Esophagus squamous epithelium (tissue), 5 donors: ENCODE measurements at regions not wholly inside any gene's neighbourhood (a gene's known extent, or its start where the extent isn't known, plus 50 kb on each side); places are given as distances from the start of the nearest gene placed in this dataset.

Source experiments
- DNase-seq: peaks from one replicate; lab custom pipeline; 2025; lab: John Stamatoyannopoulos, UW
- H3K27ac ChIP-seq, 4 donors: fragments of 200-600 bp; sonication (generic); one replicate each; pipeline ENCODE4 v1.5.1; 2016 to 2019; ENCODE audit warnings: mild to moderate bottlenecking in 1 of 4
- H3K27me3 ChIP-seq, 4 donors: fragments of 200-600 bp; sonication (generic); 1 replicate in 3 of 4; 2 replicates in 1 of 4; pipeline versions ENCODE4 v1.5.1 to v1.6.0; 2017 to 2021; ENCODE audit warnings: antibody characterized with exemption in 1 of 4
- H3K36me3 ChIP-seq, 3 donors: fragments of 200-600 bp; sonication (generic); one replicate each; pipeline ENCODE4 v1.5.1; 2016 to 2019
- H3K4me1 ChIP-seq, 3 donors: fragments of 200-600 bp; sonication (generic); one replicate each; pipeline ENCODE4 v1.5.1; 2017 to 2019
- H3K4me3 ChIP-seq, 4 donors: fragments of 200-600 bp; sonication (generic); 1 replicate in 3 of 4; 2 replicates in 1 of 4; pipeline ENCODE4 v1.5.1; 2016 to 2019; ENCODE audit warnings: mild to moderate bottlenecking in 2 of 4, moderate library complexity in 1 of 4
- H3K9me3 ChIP-seq, 3 donors: fragments of 200-600 bp; sonication (generic); one replicate each; pipeline ENCODE4 v1.5.1; 2016 to 2019
- POLR2A ChIP-seq, 4 donors: fragments of 450-650 bp; IDR thresholded peaks; one replicate each; pipeline ENCODE4 v1.6.1; 2017; ENCODE audit warnings: antibody characterized with exemption in 4 of 4, mild to moderate bottlenecking in 4 of 4, moderate library complexity in 3 of 4
- WGBS, 2 donors: methylation state at CpG; one replicate each; pipeline ENCODE4 v1.1.5; 2018; 5-methylcytosine and 5-hydroxymethylcytosine counted together
- intact Hi-C: fragments of 100-400 bp; cut with DNase I; formaldehyde crosslinking; loops from one replicate; pipeline ENCODE4 v1.15.0; 2022
- TF ChIP-seq, protein P1 (sequence below), 6 experiments: fragments of 450-650 bp in 4 of 6; fragments of 200-600 bp in 2 of 6; sonication (generic) in 2 of 6; IDR thresholded peaks; one replicate each; pipeline ENCODE4 v1.5.1; 2016 to 2019; ENCODE audit warnings: antibody characterized with exemption in 6 of 6, mild to moderate bottlenecking in 4 of 6, moderate library complexity in 4 of 6
- donor health status: DM: yes; HTN: yes; CAD: no.

GRCh38 chr2:228600265-228600664 lies 418.8 kb upstream of the SPHKAP start:
- Histone ChIP-seq H3K9me3 (no peaks in the 10 kb centered on the region), H3K27ac (no peak overlapping the region), H3K4me3 (no peak overlapping the region), H3K27me3 (no peaks in the 10 kb centered on the region), H3K36me3 (no peaks in the 10 kb centered on the region), H3K4me1 (no peaks in the 10 kb centered on the region)
- 76 to 77% methylated on average over 2 of the region's 2 CpGs for WGBS, 2 donors
- DNase-seq = no peak
- TF ChIP-seq POLR2A (IDR thresholded peaks at IDR 0.05) = no peak
- TF ChIP-seq, protein P1, sequence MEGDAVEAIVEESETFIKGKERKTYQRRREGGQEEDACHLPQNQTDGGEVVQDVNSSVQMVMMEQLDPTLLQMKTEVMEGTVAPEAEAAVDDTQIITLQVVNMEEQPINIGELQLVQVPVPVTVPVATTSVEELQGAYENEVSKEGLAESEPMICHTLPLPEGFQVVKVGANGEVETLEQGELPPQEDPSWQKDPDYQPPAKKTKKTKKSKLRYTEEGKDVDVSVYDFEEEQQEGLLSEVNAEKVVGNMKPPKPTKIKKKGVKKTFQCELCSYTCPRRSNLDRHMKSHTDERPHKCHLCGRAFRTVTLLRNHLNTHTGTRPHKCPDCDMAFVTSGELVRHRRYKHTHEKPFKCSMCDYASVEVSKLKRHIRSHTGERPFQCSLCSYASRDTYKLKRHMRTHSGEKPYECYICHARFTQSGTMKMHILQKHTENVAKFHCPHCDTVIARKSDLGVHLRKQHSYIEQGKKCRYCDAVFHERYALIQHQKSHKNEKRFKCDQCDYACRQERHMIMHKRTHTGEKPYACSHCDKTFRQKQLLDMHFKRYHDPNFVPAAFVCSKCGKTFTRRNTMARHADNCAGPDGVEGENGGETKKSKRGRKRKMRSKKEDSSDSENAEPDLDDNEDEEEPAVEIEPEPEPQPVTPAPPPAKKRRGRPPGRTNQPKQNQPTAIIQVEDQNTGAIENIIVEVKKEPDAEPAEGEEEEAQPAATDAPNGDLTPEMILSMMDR (IDR thresholded peaks at IDR 0.05) = no peak
- intact Hi-C loops = no loop called here

DNA sequence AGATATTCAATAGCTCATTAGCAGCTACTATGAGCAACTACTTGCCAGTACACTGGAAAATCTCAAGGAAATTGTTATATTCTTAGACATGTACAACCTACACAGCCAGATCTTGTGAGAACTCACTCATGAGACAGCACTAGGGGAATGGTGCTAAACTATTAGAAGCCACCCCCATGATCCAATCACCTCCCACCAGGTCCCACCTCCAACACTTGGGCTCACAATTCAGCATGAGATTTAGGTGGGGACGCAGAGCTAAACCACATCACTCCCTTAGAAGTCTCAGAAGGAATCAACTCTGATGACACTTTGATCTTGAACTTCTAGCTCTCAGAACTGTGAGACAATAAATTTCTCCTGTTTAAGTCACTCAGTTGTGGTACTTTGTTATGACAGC lies 418.3 kb upstream of the SPHKAP start:
- H3K27ac ChIP-seq = no peak overlapping the region
- TF ChIP-seq, protein P1 (IDR thresholded peaks at IDR 0.05) = no peak
- no peak for TF ChIP-seq POLR2A (IDR thresholded peaks at IDR 0.05)

GRCh38 chr2:228599297-228599696 lies 417.8 kb upstream of the SPHKAP start:
- H3K27ac ChIP-seq = no peak overlapping the region
- H3K4me3 ChIP-seq = no peak overlapping the region
- intact Hi-C loops = no loop called here
- DNase-seq = no peak
- no peaks in the 10 kb centered on the region for H3K36me3 ChIP-seq
- 49 to 58% methylated on average over 5 of the region's 5 CpGs for WGBS, 2 donors
- H3K27me3 ChIP-seq = no peaks in the 10 kb centered on the region
- H3K9me3 ChIP-seq = no peaks in the 10 kb centered on the region
- H3K4me1 ChIP-seq = no peaks in the 10 kb centered on the region
- no peak for TF ChIP-seq POLR2A (IDR thresholded peaks at IDR 0.05)
- TF ChIP-seq, protein P1 (IDR thresholded peaks at IDR 0.05) = no peak

More for the DNA sequence above, 418.3 kb upstream of the SPHKAP start:
- H3K36me3 ChIP-seq = no peaks in the 10 kb centered on the region
- no peak for DNase-seq
- intact Hi-C loops = no loop called here
- no peak overlapping the region for H3K4me3 ChIP-seq
- no peaks in the 10 kb centered on the region for H3K4me1 ChIP-seq
- no peaks in the 10 kb centered on the region for H3K9me3 ChIP-seq
- 91 to 92% methylated on average over 1 of the region's 1 CpG for WGBS, 2 donors
- no peaks in the 10 kb centered on the region for H3K27me3 ChIP-seq

- Histone ChIP-seq H3K27me3 (no peaks in the 10 kb centered on the region), H3K36me3 (no peaks in the 10 kb centered on the region), H3K4me3 (no peak overlapping the region), H3K4me1 (no peaks in the 10 kb centered on the region), H3K9me3 (no peaks in the 10 kb centered on the region), H3K27ac (no peak overlapping the region)
- 0% methylated on average over 1 of the region's 1 CpG for WGBS, 2 donors
- DNase-seq = no peak
- intact Hi-C loops = no loop called here
- TF ChIP-seq, protein P1 (IDR thresholded peaks at IDR 0.05) = no peak
- no peak for TF ChIP-seq POLR2A (IDR thresholded peaks at IDR 0.05)
Observed at GRCh38 chr2:228597032-228597431, 415.5 kb upstream of the SPHKAP start.

GRCh38 chr2:228594012-228594411 lies 412.5 kb upstream of the SPHKAP start:
- DNase-seq = no peak
- H3K27ac ChIP-seq = no peak overlapping the region
- TF ChIP-seq, protein P1 (IDR thresholded peaks at IDR 0.05) = no peak
- no peak for TF ChIP-seq POLR2A (IDR thresholded peaks at IDR 0.05)
- H3K36me3 ChIP-seq = no peaks in the 10 kb centered on the region
- intact Hi-C loops = no loop called here
- H3K4me3 ChIP-seq = no peak overlapping the region
- no peaks in the 10 kb centered on the region for H3K27me3 ChIP-seq
- no peaks in the 10 kb centered on the region for H3K4me1 ChIP-seq
- no peaks in the 10 kb centered on the region for H3K9me3 ChIP-seq
- WGBS, 2 donors = 50 to 65% methylated on average over 2 of the region's 2 CpGs
